Neuronal stem cell (in vitro differentiated cells): ENCODE measurements at regions not wholly inside any gene's neighbourhood (a gene's known extent, or its start where the extent isn't known, plus 50 kb on each side); places are given as distances from the start of the nearest gene placed in this dataset.

ENCODE experiments used
- DNase-seq: peaks from one replicate; pipeline ENCODE4 v3.0.0-alpha.2; 2013; ENCODE audit warnings: low spot score
- H2AFZ ChIP-seq: one replicate; pipeline ENCODE4 v1.6.1; 2013; ENCODE audit warnings: mild to moderate bottlenecking, low read length, inconsistent platforms
- H2AK5ac ChIP-seq: 2 replicates; pipeline ENCODE4 v1.6.1; 2013; ENCODE audit warnings: low read depth, mild to moderate bottlenecking, inconsistent platforms, low read length, moderate library complexity, mixed read lengths
- H2BK120ac ChIP-seq: 2 replicates; pipeline ENCODE4 v1.6.1; 2013; ENCODE audit warnings: low read depth, mild to moderate bottlenecking, inconsistent platforms, low read length, moderate library complexity, mixed read lengths
- H2BK12ac ChIP-seq: one replicate; pipeline ENCODE4 v1.6.1; 2013; ENCODE audit warnings: low read length, inconsistent platforms
- H2BK15ac ChIP-seq: 2 replicates; pipeline ENCODE4 v1.6.1; 2013; ENCODE audit warnings: mild to moderate bottlenecking, low read length, inconsistent platforms, mixed read lengths
- H2BK5ac ChIP-seq: one replicate; pipeline ENCODE4 v1.6.1; 2013; ENCODE audit warnings: inconsistent platforms, mild to moderate bottlenecking, low read length, moderate library complexity
- H3K14ac ChIP-seq: one replicate; pipeline ENCODE4 v1.6.1; 2013; ENCODE audit warnings: low read length, inconsistent platforms
- H3K18ac ChIP-seq: 2 replicates; pipeline ENCODE4 v1.6.1; 2013; ENCODE audit warnings: low read length, inconsistent platforms
- H3K23ac ChIP-seq: 2 replicates; pipeline ENCODE4 v1.6.1; 2013; ENCODE audit warnings: low read depth, mild to moderate bottlenecking, mixed read lengths, low read length, inconsistent platforms; ENCODE audit not compliant: poor library complexity
- H3K27ac ChIP-seq: replicated peaks from 3 replicates; pipeline ENCODE4 v1.5.1; 2013; ENCODE audit warnings: low read length, inconsistent platforms
- H3K27me3 ChIP-seq, 3 experiments: 2 replicates each; pipeline ENCODE4 v1.6.1; 2013; ENCODE audit warnings: low read length in 3 of 3, mild to moderate bottlenecking in 2 of 3, inconsistent platforms in 1 of 3, low read depth in 1 of 3, mixed read lengths in 1 of 3, moderate library complexity in 1 of 3; ENCODE audit not compliant: control insufficient read depth in 3 of 3, insufficient read depth in 3 of 3
- H3K36me3 ChIP-seq, 2 donors: replicated peaks in 1 of 2; 2 replicates each; pipeline ENCODE4 v1.6.1; 2013; ENCODE audit warnings: low read length in 2 of 2; ENCODE audit not compliant: control insufficient read depth in 2 of 2, insufficient read depth in 2 of 2
- H3K4ac ChIP-seq: 2 replicates; pipeline ENCODE4 v1.6.1; 2013; ENCODE audit warnings: inconsistent platforms, mild to moderate bottlenecking, low read length, moderate library complexity
- H3K4me1 ChIP-seq, 2 donors: 1 replicate in 1 of 2; 2 replicates in 1 of 2; pipeline ENCODE4 v1.6.1; 2013; ENCODE audit warnings: low read length in 2 of 2, low read depth in 1 of 2; ENCODE audit not compliant: control insufficient read depth in 2 of 2, insufficient read depth in 1 of 2
- H3K4me2 ChIP-seq: one replicate; pipeline ENCODE4 v1.6.1; 2013; ENCODE audit warnings: mild to moderate bottlenecking, low read length, inconsistent platforms; ENCODE audit not compliant: insufficient read depth, poor library complexity, severe bottlenecking
- H3K4me3 ChIP-seq, 2 donors: 2 replicates each; pipeline ENCODE4 v1.5.1; 2013; ENCODE audit warnings: low read length in 2 of 2, mild to moderate bottlenecking in 2 of 2, inconsistent platforms in 1 of 2, moderate library complexity in 1 of 2
- H3K79me1 ChIP-seq: one replicate; pipeline ENCODE4 v1.6.1; 2013; ENCODE audit warnings: low read depth, mild to moderate bottlenecking, inconsistent platforms, low read length, moderate library complexity
- H3K9ac ChIP-seq: one replicate; pipeline ENCODE4 v1.6.1; 2013; ENCODE audit warnings: mild to moderate bottlenecking, low read depth, low read length, inconsistent platforms; ENCODE audit not compliant: poor library complexity
- H3K9me3 ChIP-seq, 2 donors: replicated peaks in 1 of 2; 2 replicates each; pipeline versions ENCODE3 to v1.6.1; 2013; ENCODE audit warnings: low read length in 2 of 2, mild to moderate bottlenecking in 2 of 2, inconsistent platforms in 1 of 2, low read depth in 1 of 2, mixed read lengths in 1 of 2, moderate library complexity in 1 of 2; ENCODE audit not compliant: control insufficient read depth in 2 of 2, insufficient read depth in 1 of 2
- H4K8ac ChIP-seq: one replicate; pipeline ENCODE4 v1.6.1; 2013; ENCODE audit warnings: low read depth, mild to moderate bottlenecking, inconsistent platforms, low read length, moderate library complexity
- H4K91ac ChIP-seq: one replicate; pipeline ENCODE4 v1.6.1; 2013; ENCODE audit warnings: low read length, low read depth, mild to moderate bottlenecking, inconsistent platforms; ENCODE audit not compliant: poor library complexity
- WGBS, 2 donors: extraction: QIAGEN DNeasy Blood & Tissue Kit; methylation state at CpG; one replicate each; pipeline ENCODE4 v1.1.7; 2013; ENCODE audit warnings: missing lambda C conversion rate in 2 of 2, mixed read lengths in 1 of 2; ENCODE audit not compliant: insufficient read length in 2 of 2, insufficient replicate concordance in 1 of 2; ENCODE audit errors: extremely low coverage in 2 of 2; 5-methylcytosine and 5-hydroxymethylcytosine counted together

DNA sequence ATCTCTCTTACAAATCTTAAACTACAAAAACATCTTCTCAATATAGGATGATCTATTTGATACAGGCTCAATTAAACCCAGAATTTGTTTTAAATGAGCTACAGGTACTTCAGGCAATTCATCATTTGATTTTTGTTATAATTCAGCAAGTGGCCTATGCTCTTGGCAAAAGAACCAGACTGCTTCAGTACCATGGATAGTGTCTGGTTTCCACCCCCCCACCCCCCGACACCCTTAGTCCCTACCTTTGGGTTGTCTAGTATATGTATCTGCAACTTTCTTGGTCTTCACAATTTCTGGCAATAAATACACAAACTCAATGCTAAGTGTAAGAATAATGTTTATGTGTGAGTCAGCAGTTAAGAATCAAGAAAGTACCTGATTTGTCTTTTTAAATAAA lies 97.3 kb upstream of the API5 start:
- Histone ChIP-seq H2BK5ac (no peak overlapping the region), H2AK5ac (no peak overlapping the region), H3K4me3 (no peak overlapping the region), H2BK15ac (no peak overlapping the region), H3K27ac (no peak overlapping the region), H3K4me1 (no peaks in the 10 kb centered on the region), H4K91ac (no peak overlapping the region), H3K27me3 (no peaks in the 10 kb centered on the region), H4K8ac (no peak overlapping the region), H2BK12ac (no peak overlapping the region), H3K9ac (no peak overlapping the region), H3K79me1 (no peaks in the 10 kb centered on the region), H3K18ac (no peak overlapping the region), H2BK120ac (no peak overlapping the region), H3K23ac (no peak overlapping the region), H2AFZ (no peak overlapping the region), H3K4ac (no peak overlapping the region), H3K14ac (no peak overlapping the region), H3K4me2 (no peak overlapping the region), H3K36me3 (no peaks in the 10 kb centered on the region), H3K9me3 (no peaks in the 10 kb centered on the region)
- WGBS, 2 donors, result no CpG with 5 or more reads among the region's 1 CpG
- DNase-seq, result no peak

GRCh38 chr11:43217849-43218248 lies 93.9 kb upstream of the API5 start:
- H4K8ac ChIP-seq, result no peak overlapping the region
- no peak for DNase-seq
- no peak overlapping the region for H3K4ac ChIP-seq
- no peak overlapping the region for H3K18ac ChIP-seq
- H2BK5ac ChIP-seq, result no peak overlapping the region
- no peak overlapping the region for H3K23ac ChIP-seq
- no CpG with 5 or more reads among the region's 7 CpGs for WGBS, 2 donors
- no peak overlapping the region for H3K9ac ChIP-seq
- H2BK12ac ChIP-seq, result no peak overlapping the region
- H3K14ac ChIP-seq, result no peak overlapping the region
- no peaks in the 10 kb centered on the region for H3K36me3 ChIP-seq
- H2AFZ ChIP-seq, result no peak overlapping the region
- H2AK5ac ChIP-seq, result no peak overlapping the region
- H3K4me1 ChIP-seq, result no peaks in the 10 kb centered on the region
- H2BK120ac ChIP-seq, result no peak overlapping the region
- H3K4me2 ChIP-seq, result no peak overlapping the region
- H3K4me3 ChIP-seq, result no peak overlapping the region
- H3K79me1 ChIP-seq, result no peaks in the 10 kb centered on the region
- no peak overlapping the region for H3K27ac ChIP-seq
- H2BK15ac ChIP-seq, result no peak overlapping the region
- no peak overlapping the region for H4K91ac ChIP-seq
- H3K27me3 ChIP-seq, result no peaks in the 10 kb centered on the region
- H3K9me3 ChIP-seq, result no peaks in the 10 kb centered on the region

GRCh38 chr11:43222215-43222614 lies 89.6 kb upstream of the API5 start:
- Histone ChIP-seq H3K9me3 (no peaks in the 10 kb centered on the region), H3K9ac (no peak overlapping the region), H3K27ac (no peak overlapping the region), H3K14ac (no peak overlapping the region), H3K36me3 (no peaks in the 10 kb centered on the region), H4K8ac (no peak overlapping the region), H3K23ac (no peak overlapping the region), H3K4ac (no peak overlapping the region), H3K4me1 (peaks cover 0 to 1% of the 10 kb centered on the region in 2 donors), H3K79me1 (no peaks in the 10 kb centered on the region), H3K27me3 (no peaks in the 10 kb centered on the region), H2BK15ac (no peak overlapping the region), H3K4me2 (no peak overlapping the region), H2BK12ac (no peak overlapping the region), H2AFZ (no peak overlapping the region), H2BK5ac (no peak overlapping the region), H3K4me3 (no peak overlapping the region), H2AK5ac (no peak overlapping the region), H3K18ac (no peak overlapping the region), H2BK120ac (no peak overlapping the region), H4K91ac (no peak overlapping the region)
- no peak for DNase-seq

DNA sequence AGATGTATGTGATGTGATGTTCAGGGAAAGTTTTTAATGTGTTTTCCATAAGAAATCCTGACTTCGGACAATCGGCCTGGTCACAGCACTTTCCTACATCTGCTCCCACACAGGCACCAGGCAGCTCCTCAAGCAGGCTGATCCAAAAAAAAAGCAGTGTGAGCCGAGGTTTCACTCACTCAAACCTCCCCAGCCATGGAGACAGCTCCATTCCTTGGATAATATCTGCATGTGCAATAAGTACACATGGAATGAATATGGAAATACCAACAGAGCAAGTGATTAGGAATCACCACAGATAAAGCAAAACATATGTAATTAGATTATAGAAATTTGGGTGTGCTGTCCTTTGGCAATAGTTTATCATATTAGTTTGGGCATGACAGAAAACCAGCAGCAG lies 88.8 kb upstream of the API5 start:
- WGBS, 2 donors, result no CpG with 5 or more reads among the region's 3 CpGs

More for the DNA sequence above, 88.8 kb upstream of the API5 start:
- Histone ChIP-seq H3K4me1 (peaks cover 0 to 1% of the 10 kb centered on the region in 2 donors), H3K23ac (no peak overlapping the region), H2BK15ac (no peak overlapping the region), H2BK120ac (no peak overlapping the region), H3K4me3 (no peak overlapping the region), H3K9ac (no peak overlapping the region), H3K4ac (no peak overlapping the region), H3K14ac (no peak overlapping the region), H4K91ac (no peak overlapping the region), H3K27me3 (no peaks in the 10 kb centered on the region), H3K27ac (no peak overlapping the region), H3K36me3 (no peaks in the 10 kb centered on the region), H2BK5ac (no peak overlapping the region), H3K9me3 (no peaks in the 10 kb centered on the region), H2BK12ac (no peak overlapping the region), H2AFZ (no peak overlapping the region), H2AK5ac (no peak overlapping the region), H4K8ac (no peak overlapping the region), H3K4me2 (no peak overlapping the region), H3K79me1 (no peaks in the 10 kb centered on the region), H3K18ac (no peak overlapping the region)
- DNase-seq, result no peak
